ENCODE measurements at regions not wholly inside any gene's neighbourhood (a gene's known extent, or its start where the extent isn't known, plus 50 kb on each side); places are given as distances from the start of the nearest gene placed in this dataset.

DNA sequence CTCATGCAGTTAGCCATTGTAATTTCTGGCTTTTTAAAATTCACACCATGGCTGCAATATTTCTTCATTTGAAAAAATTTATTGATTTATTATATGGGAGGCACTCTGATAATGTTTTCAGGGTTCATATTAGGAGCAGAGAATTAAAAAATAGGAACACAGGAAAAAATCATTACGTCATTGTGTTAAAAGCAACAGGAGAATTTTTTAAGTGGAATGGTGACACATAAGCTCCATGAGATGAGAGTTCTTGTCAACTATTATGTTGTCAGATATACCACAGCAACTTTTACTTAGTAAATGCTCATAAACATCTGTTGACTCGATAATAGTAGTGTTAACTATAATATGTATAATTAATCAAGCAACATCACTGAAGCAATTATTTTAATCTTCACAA, 400.1 kb downstream of the TDRD3 start:
- POLR2A ChIA-PET = no interaction called here
- Histone ChIP-seq H3K4me1 (ENCODE audit: insufficient read depth, low read length) (no peaks in the 10 kb centered on the region), H3K4me3 (ENCODE audit: low read length) (no peak overlapping the region), H3K27me3 (ENCODE audit: control insufficient read depth in 1 of 2, insufficient read depth in 2 of 2, low read length in 2 of 2) (no peaks in the 10 kb centered on the region), H3K36me3 (ENCODE audit: insufficient read depth, low read length) (no peaks in the 10 kb centered on the region), H3K27ac (ENCODE audit: low read depth in 1 of 2, low read length in 2 of 2) (no peak overlapping the region), H3K9me3 (ENCODE audit: control insufficient read depth in 1 of 2, insufficient read depth in 1 of 2, low read length in 2 of 2) (peaks cover 0 to 4% of the 10 kb centered on the region in 2 experiments)
- no peak overlapping the region for H3K27ac Mint-ChIP-seq
- intact Hi-C loops (cut with DNase I, micrococcal nuclease) = no loop called here
- TF ChIP-seq, protein P1, sequence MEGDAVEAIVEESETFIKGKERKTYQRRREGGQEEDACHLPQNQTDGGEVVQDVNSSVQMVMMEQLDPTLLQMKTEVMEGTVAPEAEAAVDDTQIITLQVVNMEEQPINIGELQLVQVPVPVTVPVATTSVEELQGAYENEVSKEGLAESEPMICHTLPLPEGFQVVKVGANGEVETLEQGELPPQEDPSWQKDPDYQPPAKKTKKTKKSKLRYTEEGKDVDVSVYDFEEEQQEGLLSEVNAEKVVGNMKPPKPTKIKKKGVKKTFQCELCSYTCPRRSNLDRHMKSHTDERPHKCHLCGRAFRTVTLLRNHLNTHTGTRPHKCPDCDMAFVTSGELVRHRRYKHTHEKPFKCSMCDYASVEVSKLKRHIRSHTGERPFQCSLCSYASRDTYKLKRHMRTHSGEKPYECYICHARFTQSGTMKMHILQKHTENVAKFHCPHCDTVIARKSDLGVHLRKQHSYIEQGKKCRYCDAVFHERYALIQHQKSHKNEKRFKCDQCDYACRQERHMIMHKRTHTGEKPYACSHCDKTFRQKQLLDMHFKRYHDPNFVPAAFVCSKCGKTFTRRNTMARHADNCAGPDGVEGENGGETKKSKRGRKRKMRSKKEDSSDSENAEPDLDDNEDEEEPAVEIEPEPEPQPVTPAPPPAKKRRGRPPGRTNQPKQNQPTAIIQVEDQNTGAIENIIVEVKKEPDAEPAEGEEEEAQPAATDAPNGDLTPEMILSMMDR (IDR thresholded peaks at IDR 0.05) = no peak
- DNase-seq = no peak
- no peaks in the 10 kb centered on the region for H3K27me3 Mint-ChIP-seq
- no peaks in the 10 kb centered on the region for H3K36me3 Mint-ChIP-seq (ENCODE audit: low read depth)
- CTCF ChIA-PET = no interaction called here
- no peaks in the 10 kb centered on the region for H3K4me1 Mint-ChIP-seq (ENCODE audit: low read depth)
- ATAC-seq (ENCODE audit: poor library complexity) = no peak
- peaks cover 2% of the 10 kb centered on the region for H3K9me3 Mint-ChIP-seq
- no peak overlapping the region for H3K4me3 Mint-ChIP-seq

DNA sequence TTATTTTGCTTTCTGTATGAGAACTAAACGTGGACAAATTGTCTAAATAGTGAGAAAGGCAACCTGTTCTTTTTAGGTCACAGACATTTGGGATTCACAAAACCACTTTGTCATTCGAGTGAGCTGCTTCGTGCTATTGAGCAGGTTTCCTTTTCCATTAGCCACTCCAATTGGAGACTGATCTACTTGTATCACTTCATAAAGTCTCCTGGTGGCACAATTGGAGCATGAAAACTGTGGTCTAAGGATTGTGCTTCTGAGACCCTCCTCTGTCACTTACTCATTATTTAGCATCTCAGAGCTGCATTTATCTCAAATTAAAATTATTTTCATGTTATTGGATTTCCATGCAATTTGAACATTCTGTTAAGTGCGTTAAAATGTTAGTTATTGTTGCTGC, 397.7 kb downstream of the TDRD3 start:
- H3K27ac ChIP-seq (ENCODE audit: low read depth in 1 of 2, low read length in 2 of 2) = no peak overlapping the region
- intact Hi-C loops (cut with DNase I, micrococcal nuclease) = no loop called here
- no peaks in the 10 kb centered on the region for H3K27me3 Mint-ChIP-seq
- H3K9me3 ChIP-seq (ENCODE audit: control insufficient read depth in 1 of 2, insufficient read depth in 1 of 2, low read length in 2 of 2) = peaks cover 0 to 4% of the 10 kb centered on the region in 2 experiments
- no peaks in the 10 kb centered on the region for H3K4me1 Mint-ChIP-seq (ENCODE audit: low read depth)
- ChIA-PET POLR2A (no interaction called here), CTCF (no interaction called here)
- H3K4me3 Mint-ChIP-seq = no peak overlapping the region
- H3K27ac Mint-ChIP-seq = no peak overlapping the region
- H3K36me3 Mint-ChIP-seq (ENCODE audit: low read depth) = no peaks in the 10 kb centered on the region
- TF ChIP-seq, protein P1 (IDR thresholded peaks at IDR 0.05) = no peak
- peaks cover 2% of the 10 kb centered on the region for H3K9me3 Mint-ChIP-seq
- no peaks in the 10 kb centered on the region for H3K4me1 ChIP-seq (ENCODE audit: insufficient read depth, low read length)
- H3K4me3 ChIP-seq (ENCODE audit: low read length) = no peak overlapping the region
- no peaks in the 10 kb centered on the region for H3K36me3 ChIP-seq (ENCODE audit: insufficient read depth, low read length)
- H3K27me3 ChIP-seq (ENCODE audit: control insufficient read depth in 1 of 2, insufficient read depth in 2 of 2, low read length in 2 of 2) = no peaks in the 10 kb centered on the region
- ATAC-seq (ENCODE audit: poor library complexity) (no peak), DNase-seq (no peak)

DNA sequence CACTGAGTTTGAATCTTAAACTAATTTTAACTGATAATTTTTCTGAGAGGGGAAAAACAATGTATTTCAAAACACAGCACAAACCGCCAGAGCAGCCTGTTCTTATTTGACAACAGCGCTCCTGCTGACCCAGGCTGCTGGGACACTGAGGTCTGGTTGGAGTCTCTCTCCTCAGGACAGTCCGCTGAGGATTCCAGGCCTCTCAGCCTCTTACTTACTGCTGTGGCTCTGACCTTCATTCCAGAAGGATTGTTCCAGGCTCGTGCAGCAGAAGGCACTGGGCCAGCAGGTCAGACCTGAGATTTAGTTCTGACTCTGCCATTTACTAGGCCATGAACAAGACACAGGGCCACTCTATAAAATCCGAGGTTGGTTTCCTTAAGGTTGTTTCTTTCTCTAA, 393.6 kb downstream of the TDRD3 start:
- ChIA-PET POLR2A (no interaction called here), CTCF (no interaction called here)
- H3K36me3 Mint-ChIP-seq (ENCODE audit: low read depth) = no peaks in the 10 kb centered on the region
- H3K36me3 ChIP-seq (ENCODE audit: insufficient read depth, low read length) = no peaks in the 10 kb centered on the region
- no peak overlapping the region for H3K27ac ChIP-seq (ENCODE audit: low read depth in 1 of 2, low read length in 2 of 2)
- H3K4me3 ChIP-seq (ENCODE audit: low read length) = no peak overlapping the region
- no peak overlapping the region for H3K4me3 Mint-ChIP-seq
- TF ChIP-seq, protein P1 (IDR thresholded peaks at IDR 0.05) = no peak
- no peaks in the 10 kb centered on the region for H3K4me1 Mint-ChIP-seq (ENCODE audit: low read depth)
- no peaks in the 10 kb centered on the region for H3K27me3 Mint-ChIP-seq
- H3K9me3 ChIP-seq (ENCODE audit: control insufficient read depth in 1 of 2, insufficient read depth in 1 of 2, low read length in 2 of 2) = peaks cover 0 to under 1% of the 10 kb centered on the region in 2 experiments
- H3K27me3 ChIP-seq (ENCODE audit: control insufficient read depth in 1 of 2, insufficient read depth in 2 of 2, low read length in 2 of 2) = no peaks in the 10 kb centered on the region
- ATAC-seq (ENCODE audit: poor library complexity) (no peak), DNase-seq (no peak)
- no peaks in the 10 kb centered on the region for H3K4me1 ChIP-seq (ENCODE audit: insufficient read depth, low read length)
- no peaks in the 10 kb centered on the region for H3K9me3 Mint-ChIP-seq
- intact Hi-C loops (cut with DNase I, micrococcal nuclease) = no loop called here
- no peak overlapping the region for H3K27ac Mint-ChIP-seq
